CD4-positive, alpha-beta T cell treated with Interferon gamma for 1 hour (primary cell): ENCODE measurements at regions not wholly inside any gene's neighbourhood (a gene's known extent, or its start where the extent isn't known, plus 50 kb on each side); places are given as distances from the start of the nearest gene placed in this dataset.

ENCODE experiments used
- DNase-seq: peaks from one replicate; pipeline ENCODE4 v3.0.0-alpha.2; 2020

DNA sequence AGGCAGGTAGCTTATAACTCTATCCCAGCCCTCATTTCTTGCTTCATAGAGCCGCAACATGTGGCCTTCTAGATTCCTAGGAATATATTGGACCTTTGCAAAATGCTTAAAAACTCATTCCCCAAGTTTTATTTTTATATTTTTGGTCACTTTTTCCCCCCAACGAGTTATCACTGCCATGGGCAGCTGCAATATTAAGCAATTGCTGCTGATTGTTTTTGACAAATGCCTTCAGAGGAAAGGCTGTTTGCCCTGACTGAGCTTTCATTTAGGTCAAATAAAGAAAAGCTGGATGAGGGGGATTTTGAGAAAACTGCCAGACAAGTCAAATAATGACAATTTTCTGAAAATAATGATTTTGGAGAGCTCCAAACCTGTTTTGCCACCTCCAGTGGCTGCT, 976.9 kb upstream of the MBL2 start:
- DNase-seq = no peak

DNA sequence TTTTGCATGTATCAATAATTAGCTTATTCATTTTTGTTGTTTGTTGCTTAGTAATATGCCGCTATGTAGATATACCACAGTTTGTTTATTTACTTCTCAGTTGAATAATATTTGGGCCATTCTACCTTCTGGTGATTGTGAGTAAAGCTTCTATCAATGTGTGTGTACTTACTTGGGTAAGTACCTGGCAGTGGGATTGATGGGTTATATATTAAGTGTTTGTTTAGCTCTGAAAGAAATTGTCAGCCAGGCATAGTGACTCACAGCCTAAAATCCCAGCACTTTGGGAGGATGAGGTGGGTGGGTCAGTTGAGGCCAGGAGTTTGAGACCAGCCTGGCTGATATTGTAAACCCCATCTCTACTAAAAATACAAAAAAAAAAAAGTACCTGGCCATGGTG, 975.7 kb upstream of the MBL2 start:
- no peak for DNase-seq

DNA sequence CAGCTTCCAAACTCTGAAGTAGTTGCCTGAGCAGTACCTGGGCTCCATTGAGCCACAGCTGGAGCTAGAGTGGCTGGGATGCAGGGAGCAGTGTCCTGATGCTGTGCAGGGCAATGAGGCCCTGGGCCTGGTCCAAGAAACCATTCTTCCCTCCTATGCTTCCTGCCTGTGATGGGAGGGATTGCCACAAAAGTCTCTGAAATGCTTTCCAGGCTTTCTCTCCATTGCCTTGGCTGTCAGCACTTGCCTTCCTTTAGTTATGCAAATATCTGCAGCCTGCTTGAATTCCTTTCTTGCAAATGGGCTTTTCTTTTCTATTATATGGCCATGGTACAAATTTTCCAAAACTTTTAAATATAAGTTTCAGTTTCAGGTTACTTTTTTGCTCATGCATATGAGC, 972.2 kb upstream of the MBL2 start:
- no peak for DNase-seq

DNA sequence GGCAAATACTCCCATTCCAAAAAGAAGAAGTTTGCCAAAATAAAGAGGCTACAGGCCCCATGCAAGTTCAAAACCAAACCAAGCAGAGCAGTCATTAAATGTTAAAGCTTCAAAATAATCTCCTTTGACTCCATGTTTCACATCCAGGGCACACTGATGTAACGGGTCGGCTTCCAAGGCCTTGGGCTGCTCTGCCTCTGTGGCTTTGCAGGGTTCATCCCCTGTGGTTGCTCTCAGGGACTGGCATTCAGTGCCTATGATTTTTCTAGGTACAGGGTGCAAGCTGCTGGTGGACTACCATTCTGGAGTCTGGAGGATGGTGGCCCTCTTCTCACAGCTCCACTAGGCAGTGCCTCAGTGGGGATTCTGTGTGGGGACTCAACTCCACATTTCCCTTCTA, 971.6 kb upstream of the MBL2 start:
- DNase-seq = no peak

DNA sequence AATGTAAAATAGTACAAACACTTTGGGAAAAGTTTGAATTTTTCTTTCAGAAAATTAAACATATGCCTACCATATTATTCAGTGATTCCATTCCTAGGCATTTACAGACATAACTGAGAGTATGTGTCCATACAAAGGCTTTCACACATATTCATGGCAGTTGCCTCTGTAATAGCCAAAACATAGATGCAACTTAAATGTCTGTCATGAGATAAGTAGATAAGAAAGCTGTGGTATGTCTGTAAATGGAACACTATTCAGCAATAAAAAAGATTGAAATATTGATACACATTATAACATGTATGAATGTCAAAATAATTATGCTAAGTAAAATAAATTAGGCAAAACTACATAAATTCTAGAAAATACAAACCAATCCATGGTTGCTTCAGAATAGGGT, 964.5 kb upstream of the MBL2 start:
- DNase-seq = no peak

DNA sequence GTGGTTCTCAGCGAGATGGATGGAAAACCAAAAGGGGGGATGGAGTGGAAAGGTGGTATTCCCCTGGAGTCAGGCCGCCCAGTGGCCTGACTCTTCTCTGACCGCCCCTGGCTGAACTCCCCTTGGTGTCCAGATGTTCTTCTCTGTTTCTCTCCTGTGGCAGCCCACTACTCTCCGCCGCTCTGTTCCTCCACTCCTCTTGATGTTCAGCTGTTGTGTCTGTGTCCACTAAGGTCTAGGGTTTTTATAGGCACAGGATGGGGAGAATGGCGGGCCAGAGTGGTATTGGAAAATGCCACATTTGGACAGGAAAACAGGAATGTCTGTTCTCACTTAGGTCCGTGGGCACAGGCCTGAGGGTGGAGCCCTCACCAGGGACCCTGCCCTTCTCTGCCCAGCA, 954.3 kb upstream of the MBL2 start:
- no peak for DNase-seq

DNA sequence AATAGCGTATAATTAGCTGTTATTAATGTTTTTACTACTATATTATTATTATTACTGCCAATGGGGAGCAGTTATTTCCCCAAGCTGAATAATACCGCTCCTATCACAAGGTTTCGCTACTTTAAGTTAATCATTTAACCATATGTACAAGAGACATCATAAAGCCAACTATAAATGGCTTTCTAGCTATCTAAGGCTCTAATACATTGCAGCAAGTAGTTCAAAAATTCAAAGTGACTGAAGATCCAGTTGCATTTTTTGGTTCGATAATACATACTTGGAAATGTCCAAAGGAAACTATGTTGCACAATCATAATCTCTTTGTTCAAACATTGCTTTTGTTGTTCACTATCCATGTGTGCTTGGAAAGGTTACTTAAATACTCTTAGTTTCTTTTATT, 952.0 kb upstream of the MBL2 start:
- DNase-seq = no peak

- no peak for DNase-seq
These were observed 947.1 kb upstream of the MBL2 start for GRCh38 chr10:53719658-53720057.

- DNase-seq = no peak
These were observed 943.6 kb upstream of the MBL2 start for GRCh38 chr10:53716156-53716555.

- no peak for DNase-seq
These were observed 940.8 kb upstream of the MBL2 start for GRCh38 chr10:53713431-53713830.

GRCh38 chr10:53702489-53702888, 929.9 kb upstream of the MBL2 start:
- no peak for DNase-seq

DNA sequence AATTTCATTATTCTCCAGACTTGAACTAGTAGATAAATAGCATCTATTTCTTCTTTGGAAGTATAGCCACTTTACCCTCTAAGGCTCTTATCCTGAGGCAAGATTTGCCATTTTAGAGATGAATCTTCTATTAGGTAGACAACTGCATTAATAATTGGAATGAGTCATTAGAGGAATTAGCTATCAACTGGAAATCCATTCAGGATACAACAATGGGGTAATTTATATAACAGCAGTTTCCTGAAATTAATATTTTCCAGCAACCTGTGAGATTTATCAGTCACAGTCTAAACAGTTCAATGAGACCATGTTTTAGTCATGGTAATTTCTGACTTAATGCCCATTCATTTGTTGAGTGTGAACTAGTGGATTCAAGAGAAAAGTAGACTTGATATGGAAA, 928.6 kb upstream of the MBL2 start:
- no peak for DNase-seq

- no peak for DNase-seq
These were observed 927.7 kb upstream of the MBL2 start for GRCh38 chr10:53700278-53700677.

DNA sequence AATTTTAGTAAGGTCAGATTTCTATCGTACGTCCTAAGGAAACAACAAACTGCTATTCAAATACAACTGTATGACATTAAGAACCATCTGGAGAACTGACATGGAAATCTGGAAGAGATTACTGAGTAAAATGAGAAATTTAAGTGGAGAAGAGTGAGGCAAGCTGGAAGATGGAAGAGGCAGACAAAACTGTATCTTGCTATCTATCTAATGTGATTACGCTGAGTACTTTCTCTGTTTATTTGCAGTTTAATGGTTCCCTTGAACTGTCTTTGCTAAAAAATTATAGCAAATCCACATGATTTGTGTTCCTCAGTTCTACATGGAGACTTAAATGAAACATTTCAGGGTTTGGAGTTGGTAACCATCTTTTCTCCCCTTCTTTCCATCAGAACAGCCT, 927.1 kb upstream of the MBL2 start:
- DNase-seq = no peak

DNA sequence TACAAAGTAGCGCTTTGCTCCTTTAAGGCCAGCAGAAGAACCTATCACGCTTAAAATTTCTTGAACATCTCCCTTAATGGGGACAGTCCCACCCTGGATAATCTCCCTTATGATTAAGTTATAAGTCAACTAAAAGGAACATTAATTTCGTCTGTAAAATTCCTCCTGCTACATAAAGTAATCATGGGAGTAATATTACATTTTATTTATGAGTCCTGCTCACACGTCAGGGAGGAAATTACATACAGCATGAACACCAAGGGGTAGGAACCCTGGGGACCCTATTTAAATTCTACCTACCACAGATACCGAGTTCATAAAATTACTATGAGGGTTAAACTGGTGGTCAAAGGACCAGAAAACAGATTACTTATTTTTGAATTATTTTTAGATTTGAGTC, 926.6 kb upstream of the MBL2 start:
- no peak for DNase-seq

DNA sequence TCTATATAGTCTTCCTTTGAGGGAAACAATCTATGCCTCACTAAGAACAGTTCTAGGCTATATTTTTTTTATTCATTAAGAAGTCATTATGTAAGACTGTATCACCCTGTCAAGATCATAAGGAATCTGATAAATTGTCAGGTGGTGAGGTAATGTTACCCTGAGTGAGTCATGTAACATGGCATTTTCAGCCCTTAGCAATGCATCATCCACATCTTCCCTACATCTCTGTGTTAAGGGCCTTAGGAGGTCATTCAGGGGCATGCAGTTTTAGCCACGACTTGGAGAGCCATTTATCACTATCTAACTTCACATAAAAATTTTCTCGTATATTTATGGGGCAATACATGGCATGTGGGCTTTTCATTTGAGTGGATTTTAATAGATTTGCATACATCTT, 924.5 kb upstream of the MBL2 start:
- DNase-seq = no peak

GRCh38 chr10:53690524-53691240, 918.1 kb upstream of the MBL2 start:
- no peak for DNase-seq

DNA sequence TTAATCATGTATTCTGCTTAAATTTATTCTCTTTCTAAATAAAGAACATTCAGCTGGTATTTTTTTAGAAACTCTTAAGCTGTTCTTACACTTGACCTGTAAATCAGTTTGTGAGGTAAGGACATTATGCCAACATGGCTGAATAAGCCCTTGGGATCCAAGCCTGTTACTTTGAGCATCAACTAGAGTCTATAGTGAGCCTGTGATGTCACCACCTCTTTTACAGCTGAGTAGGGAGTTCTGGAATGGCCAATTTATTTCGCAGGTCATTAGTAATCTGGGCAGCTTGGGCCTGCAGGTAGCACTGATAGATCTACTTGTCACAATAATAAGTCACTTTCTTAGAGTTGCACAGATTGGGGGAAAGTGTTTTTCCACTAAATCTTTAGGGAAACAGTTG, 915.2 kb upstream of the MBL2 start:
- no peak for DNase-seq

GRCh38 chr10:53682885-53683284, 910.3 kb upstream of the MBL2 start:
- no peak for DNase-seq

GRCh38 chr10:53682458-53682857, 909.9 kb upstream of the MBL2 start:
- no peak for DNase-seq

DNA sequence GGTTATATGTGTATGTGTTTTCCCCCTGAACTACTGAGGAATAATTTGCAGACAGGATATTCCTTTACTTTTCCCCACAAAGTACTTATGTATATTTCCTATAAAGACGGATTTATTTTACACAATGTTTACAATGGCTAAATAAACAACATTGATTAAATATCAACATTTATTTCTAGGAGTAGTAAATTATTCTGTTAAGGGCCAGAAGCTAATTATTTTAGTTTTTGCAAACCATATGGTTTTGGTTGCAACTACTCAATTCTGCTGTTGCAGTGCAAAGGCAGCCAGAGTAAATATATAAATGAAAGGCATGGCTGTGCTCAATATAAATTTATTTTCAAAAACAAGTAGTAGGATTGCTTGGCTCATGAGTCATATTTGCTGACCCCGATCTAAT, 907.1 kb upstream of the MBL2 start:
- DNase-seq = no peak

- DNase-seq = no peak
These were observed 902.6 kb upstream of the MBL2 start for GRCh38 chr10:53675177-53675576.

DNA sequence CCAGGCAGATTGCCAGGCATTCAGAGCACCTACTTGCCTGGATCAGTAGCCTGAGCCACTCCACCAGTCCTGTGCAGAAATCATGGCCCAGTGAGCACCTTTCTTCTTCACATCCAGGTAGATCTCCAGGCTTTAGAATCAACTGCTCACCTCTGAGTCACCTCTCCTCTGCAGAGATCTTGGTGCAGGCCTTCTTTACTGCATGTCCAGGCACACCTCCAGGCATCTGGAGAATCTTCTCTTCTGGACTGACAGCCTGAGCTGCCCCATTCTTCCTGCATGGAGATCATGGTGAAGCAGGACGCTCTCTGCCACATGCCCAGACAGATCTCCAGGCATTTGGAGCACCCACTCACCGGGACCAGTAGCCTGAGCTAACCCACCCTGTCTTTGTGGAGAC, 894.5 kb upstream of the MBL2 start:
- no peak for DNase-seq

DNA sequence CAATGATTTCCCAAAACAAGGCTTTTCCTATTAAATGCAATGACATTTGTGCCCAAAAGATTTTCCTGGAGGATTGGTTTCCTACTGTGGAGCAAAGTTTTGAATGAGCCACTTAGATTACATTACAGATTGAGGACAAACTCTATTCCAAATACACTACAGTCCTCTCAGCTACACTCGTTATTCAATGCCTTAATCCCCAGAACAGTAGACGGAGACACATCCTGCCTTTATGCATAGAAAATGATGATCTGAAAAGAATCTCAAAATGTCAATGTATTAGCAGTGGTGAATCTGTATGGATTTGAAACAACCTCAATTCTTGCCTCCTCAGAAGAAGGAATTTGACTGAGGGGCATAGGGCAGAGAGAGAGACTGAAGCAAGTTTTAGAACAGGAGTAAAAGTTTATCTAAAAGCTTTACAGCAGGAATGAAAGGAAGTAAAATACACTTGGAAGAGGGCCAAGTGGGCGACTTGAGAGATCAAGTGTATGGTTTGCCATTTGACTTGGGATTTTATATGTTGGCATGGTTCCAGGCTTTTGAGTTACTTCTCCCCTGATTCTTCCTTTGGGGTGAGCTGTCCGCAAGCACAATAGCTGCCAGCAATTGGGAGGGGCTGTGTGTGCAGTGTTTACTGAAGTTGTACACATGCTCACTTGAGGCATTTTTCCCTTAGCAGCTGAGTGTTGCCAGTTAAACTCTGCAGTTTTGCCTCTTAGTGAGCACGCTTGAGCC, 891.9 kb upstream of the MBL2 start:
- no peak for DNase-seq

DNA sequence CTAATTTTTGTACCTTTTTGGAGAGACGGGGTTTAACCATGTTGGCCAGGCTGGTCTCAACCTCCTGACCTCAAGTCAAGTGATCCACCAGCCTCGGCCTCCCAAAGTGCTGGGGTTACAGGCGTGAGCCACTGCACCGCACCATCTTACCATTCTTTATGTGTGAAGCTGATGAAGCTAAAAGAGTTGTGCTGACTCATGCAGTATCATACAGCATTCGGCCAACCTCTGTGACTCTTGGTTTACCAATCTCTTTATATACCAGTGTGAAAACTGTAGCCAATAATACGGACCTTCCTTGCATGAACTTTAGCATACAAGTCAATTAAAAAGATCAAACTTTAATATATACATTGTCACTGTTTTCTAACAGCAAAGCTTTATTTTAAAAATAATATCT, 878.2 kb upstream of the MBL2 start:
- DNase-seq = no peak
